ENCODE measurements at regions not wholly inside any gene's neighbourhood (a gene's known extent, or its start where the extent isn't known, plus 50 kb on each side); places are given as distances from the start of the nearest gene placed in this dataset.

GRCh38 chr22:19596680-19597398, 72.6 kb upstream of the CLDN5 start:
- TF ChIP-seq CTCF (IDR thresholded peaks at IDR 0.05) (no peak), POLR2A (IDR thresholded peaks at IDR 0.05) (no peak)
